Breast epithelium (tissue), 3 donors: ENCODE measurements at regions not wholly inside any gene's neighbourhood (a gene's known extent, or its start where the extent isn't known, plus 50 kb on each side); places are given as distances from the start of the nearest gene placed in this dataset.

Experiments used
- CTCF ChIP-seq, 3 donors: fragments of 450-650 bp; IDR thresholded peaks; one replicate each; pipeline ENCODE4 v1.5.1; 2016 to 2017; ENCODE audit warnings: antibody characterized with exemption in 3 of 3, mild to moderate bottlenecking in 3 of 3, moderate library complexity in 3 of 3
- POLR2A ChIP-seq: fragments of 450-650 bp; IDR thresholded peaks from one replicate; pipeline ENCODE4 v1.6.1; 2016; ENCODE audit warnings: antibody characterized with exemption, mild to moderate bottlenecking, moderate library complexity
- POLR2AphosphoS5 ChIP-seq, 3 donors: sonication (generic); formaldehyde crosslinking; IDR thresholded peaks; one replicate each; pipeline ENCODE4 v1.6.1; 2017; ENCODE audit warnings: antibody characterized with exemption in 3 of 3

- no peak for TF ChIP-seq CTCF (IDR thresholded peaks at IDR 0.05)
- no peak for TF ChIP-seq POLR2A
- TF ChIP-seq POLR2AphosphoS5 (IDR thresholded peaks at IDR 0.05), result no peak
These were observed 101.0 kb upstream of the RND3 start for GRCh38 chr2:150588506-150588870.
